Amniotic epithelial cell (primary cell): ENCODE measurements at regions not wholly inside any gene's neighbourhood (a gene's known extent, or its start where the extent isn't known, plus 50 kb on each side); places are given as distances from the start of the nearest gene placed in this dataset.

Source experiments
- DNase-seq: peaks from one replicate; pipeline ENCODE4 v3.0.0-alpha.2; 2010; ENCODE audit warnings: low read depth

GRCh38 chr2:118698564-118698963, 148.9 kb downstream of the EN1 start:
- no peak for DNase-seq

- no peak for DNase-seq
Measured at GRCh38 chr2:118697781-118698180, 149.7 kb downstream of the EN1 start.

- DNase-seq, result no peak
Measured at GRCh38 chr2:118696786-118697465, 150.5 kb downstream of the EN1 start.

GRCh38 chr2:118693287-118693822, 154.1 kb downstream of the EN1 start:
- no peak for DNase-seq

DNA sequence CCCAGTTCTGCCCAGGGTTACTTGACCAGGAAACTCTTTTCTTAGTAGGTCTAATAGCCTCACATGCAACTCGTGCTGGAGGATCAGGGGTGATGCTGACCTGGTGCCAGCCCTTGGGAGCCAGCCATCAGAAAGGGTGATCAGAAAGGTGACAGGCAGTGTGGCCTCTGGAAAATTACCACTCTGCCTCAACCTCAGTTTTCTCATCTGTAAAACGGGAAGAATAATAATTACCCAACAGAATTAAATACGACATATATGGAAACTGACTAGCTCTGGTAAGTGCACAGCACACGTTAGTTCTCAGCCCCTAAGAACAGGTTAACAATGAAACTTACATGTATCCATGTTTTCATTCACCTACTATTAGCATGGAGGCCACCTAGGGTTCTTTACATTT, 157.6 kb downstream of the EN1 start:
- DNase-seq, result no peak

DNA sequence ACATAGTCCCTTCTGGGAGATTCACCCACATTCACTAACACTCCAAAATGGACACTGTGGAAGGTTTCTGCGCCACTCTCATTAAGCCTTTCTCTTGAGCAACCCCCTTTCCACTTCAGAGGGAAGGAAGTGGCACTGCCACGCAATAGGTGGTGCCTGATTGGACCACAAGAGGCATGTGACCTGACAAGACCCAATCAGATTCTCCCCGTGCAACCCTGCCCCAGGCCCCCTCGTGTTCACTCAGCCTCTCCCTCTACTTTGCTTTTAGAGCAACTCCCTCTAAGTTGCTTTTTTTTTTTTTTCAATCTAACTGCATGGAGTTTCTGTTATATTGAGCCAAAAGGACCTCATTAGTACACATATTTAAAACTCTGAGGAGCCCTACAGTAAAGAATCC, 158.0 kb downstream of the EN1 start:
- DNase-seq, result no peak

DNA sequence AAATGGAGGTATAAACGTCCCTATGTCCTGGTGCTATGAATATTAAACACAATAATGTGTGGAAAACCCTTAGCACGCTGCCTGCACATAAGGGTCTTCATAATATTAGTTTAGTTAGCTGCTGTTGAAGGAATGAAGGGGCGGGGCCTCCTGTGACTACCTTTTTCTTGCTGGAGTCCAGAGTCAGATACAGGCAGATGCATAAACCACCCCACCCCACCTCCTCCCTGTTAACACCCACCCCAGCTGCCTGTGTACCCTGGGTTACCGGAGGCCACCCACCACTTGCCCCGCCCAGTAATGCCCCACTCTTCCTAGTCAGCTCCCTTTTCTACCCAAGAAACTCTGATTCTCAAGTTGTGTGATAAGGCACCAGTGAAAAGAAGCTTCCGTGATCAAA, 158.4 kb downstream of the EN1 start:
- no peak for DNase-seq

DNA sequence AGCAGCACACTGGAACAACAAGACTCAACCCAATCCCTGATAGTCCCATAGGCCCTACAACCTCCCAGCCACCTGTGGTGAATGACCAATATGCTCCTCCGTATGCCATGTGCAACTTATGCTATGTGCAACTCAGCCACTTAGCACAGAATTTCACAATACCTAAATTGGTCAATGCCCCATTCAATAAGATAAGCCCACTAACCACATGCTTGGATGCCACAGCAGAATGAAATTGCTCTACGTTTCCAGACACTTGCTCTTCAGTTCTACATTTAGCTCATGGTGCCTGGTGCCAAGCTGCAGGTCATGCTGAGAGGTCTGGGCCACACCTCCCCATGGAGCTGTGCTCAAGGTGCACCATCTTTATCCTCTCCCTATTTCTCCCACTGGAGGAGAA, 159.8 kb downstream of the EN1 start:
- peak; percentile 38 for DNase-seq

GRCh38 chr2:118687192-118687591, 160.3 kb downstream of the EN1 start:
- no peak for DNase-seq

GRCh38 chr2:118686346-118686745, 161.1 kb downstream of the EN1 start:
- DNase-seq, result no peak

GRCh38 chr2:118683460-118683859, 164.0 kb downstream of the EN1 start:
- no peak for DNase-seq

- DNase-seq, result no peak
Measured at GRCh38 chr2:118678985-118679384, 168.5 kb downstream of the EN1 start.

DNA sequence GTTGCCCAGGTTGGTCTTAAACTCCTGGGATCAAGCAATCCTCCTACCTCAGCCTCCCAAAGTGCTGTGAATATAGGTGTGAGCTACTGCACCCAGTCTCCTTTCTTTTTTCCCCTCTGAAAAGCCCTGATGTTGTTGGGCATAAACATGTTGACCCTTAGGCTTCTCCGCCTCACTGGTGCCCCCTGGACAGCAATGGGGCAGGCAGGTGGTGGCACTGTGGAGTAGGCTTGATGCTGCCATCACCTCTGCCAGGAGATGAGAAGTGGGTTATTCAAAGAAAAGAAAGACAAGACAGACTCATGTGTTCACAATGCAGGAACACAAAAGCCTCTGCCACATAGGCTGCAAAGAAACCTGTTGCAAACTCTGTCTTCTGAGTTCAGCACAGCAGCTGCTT, 169.9 kb downstream of the EN1 start:
- DNase-seq, result no peak

DNA sequence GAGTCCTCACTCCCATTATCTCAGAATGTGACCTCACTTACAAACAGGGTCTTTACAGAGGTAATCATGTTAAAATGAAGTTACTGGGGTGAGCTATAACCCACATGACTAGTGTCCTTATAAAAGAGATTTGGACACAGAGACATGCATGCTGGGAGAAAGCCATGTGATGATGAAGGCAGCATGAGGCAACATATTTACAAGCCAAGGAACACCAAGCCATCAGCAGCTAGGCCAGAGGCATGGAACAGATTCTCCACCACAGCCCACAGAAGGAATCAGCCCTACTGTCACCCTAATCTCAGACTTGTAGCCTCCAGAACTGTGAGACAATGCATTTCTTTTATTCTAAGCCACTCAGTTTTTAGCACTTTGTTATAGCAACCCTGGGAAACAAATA, 171.9 kb downstream of the EN1 start:
- DNase-seq, result no peak

- DNase-seq, result no peak
Measured at GRCh38 chr2:118672571-118673158, 174.8 kb downstream of the EN1 start.

DNA sequence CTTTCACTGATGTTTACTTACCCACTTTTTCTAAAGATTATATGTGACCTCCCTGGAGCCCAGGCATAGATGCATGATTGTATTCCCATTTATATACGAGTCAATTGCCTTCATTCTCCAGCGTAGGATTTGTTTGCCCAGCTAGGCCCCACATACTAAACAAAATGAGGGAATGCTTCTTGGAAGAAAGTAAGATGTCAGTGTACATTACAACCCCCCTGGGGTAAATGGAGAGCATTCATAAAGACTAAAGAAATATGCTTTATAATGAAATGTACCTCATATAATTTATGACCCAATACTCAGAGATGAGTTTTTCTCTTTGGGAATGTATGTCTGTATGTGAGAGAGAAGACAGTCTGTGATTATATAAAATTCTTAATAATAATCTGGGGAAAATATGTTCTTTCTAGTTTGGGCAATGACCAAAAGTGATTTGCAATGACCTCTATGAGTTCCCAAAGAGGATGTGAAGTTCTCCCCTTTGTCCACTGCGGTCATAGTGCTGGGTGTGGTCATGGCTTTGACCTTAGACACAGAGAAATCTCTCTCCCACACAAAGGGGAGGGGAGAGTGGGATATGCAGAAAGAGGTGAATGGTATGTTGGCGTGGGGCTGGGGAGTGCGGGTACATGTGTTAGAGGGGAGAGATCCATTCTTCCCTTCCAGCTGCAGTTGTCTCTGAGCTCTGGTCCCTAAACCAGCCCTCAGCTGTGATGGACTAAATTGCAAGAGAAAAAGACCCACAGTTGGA, 175.6 kb downstream of the EN1 start:
- no peak for DNase-seq

- DNase-seq, result peak; percentile 31
Measured at GRCh38 chr2:118670838-118671237, 176.6 kb downstream of the EN1 start.

DNA sequence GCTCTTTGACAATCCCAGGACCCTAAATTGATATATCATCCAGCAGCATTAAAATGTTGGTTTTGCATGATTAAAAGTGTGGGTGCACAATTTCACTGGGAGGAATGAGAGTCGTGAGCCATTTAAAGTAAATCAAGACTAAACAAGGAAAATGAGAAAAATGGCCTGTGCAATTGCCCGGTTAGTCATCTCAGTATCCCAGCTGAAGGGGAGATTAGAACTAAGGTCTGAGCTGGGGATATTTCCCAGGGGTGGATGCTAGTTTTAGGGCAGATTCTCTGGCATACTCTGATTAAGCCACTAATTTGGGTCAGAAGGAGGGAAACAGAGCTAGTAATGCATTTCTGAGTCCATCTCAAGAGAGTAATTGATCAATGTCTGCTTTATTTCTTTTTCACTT, 177.2 kb downstream of the EN1 start:
- no peak for DNase-seq

DNA sequence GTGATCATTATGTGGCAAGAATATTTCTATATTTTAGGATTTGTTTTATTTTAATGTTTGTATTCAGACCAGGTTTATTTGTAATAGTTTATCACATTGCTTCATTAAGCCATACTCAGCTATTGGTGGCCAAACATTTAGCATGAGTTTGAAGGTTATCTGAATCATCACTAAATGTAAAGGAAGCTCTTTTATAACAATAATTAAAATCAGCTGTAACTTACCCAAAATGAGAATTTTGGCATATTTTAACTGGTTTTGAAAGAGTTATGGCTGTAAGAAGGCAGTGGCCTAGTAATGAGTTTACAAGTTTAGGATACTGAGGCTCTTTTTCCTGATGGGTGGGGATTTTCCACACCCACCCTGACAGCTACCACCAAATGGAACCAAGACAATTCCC, 177.8 kb downstream of the EN1 start:
- DNase-seq, result no peak

DNA sequence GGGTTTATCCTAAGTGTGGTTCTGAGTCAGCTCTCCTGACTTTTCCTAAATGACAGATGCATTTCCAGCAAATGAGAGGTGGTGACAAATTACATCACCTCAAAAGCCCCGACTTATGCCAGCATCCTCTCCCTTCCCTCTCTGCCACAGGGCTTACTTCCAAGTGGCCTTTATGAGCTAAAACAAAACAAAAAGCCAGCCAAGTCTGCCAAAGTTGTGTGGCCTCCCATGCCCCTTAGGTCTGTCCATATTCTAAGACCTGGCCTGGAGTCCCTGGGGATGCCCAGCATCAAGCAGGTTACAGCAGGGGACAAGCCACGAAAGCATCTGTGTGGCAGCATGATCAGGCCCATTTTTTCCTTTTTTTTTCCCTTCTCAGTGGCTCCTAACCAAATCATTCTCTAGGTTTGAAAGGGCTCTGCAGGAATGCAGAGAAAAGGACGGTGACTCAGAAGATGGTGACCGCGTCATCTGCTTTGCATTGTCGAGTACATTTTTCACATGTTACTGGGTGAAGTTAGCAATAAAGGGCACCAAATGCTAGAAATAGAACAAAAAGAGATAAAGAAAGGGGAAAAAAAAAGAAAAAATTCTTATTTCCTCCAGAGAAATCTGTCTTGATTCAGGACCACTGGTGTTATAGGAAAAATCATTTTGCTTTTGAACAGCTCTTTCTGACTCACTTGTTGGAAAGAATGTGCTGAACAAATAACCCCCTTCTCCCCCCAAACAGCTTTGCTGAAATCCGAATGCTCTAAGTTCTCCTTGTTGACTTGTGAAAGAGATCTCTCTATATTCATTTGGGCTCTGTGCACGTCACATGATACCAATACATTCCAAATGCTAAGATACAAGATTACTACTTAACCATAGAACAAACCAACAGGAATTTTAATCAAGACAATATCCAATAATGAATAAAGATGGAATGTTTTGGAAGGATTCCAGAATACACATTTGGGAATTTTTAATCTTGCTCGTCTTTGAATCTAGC, 178.7 kb downstream of the EN1 start:
- DNase-seq, result peak; percentile 65

DNA sequence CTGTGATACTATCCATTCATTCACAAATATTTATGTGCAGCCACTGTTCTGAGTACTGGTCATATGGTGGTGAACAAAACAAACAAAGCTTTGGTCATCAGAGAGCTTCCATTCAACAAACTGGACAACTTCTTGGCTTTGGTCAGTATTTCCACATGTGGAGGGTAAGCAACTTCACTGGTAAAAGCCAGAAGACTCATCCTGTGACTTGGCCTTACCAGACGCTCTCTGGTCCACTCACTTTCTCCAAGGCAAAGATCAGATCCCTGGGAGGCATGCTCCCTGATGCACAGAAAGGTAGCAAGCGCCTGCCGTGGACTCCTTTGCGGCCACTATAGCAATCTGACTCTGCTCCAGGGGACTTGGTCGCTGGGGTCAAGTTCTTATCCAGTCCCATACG, 179.5 kb downstream of the EN1 start:
- DNase-seq, result no peak

DNA sequence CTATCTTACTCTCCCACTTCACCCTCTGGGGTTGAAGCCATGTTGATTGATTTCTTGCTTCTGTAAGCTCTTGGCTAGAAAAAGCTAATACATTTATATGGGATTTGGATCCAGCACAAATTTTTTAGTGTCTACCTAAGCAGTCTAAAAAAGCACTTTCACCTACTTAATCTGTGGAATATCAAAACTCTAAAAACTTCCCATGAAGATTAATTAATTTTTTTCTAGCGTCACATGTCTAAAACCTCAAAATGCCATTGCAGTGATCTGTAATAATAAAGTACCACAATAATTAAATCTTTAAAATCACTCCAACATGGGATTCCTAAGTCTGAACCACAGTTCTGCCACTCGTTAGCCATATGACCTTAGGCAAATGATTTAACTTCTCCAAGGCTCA, 180.1 kb downstream of the EN1 start:
- no peak for DNase-seq
